WTC11 (cell line): ENCODE measurements at regions not wholly inside any gene's neighbourhood (a gene's known extent, or its start where the extent isn't known, plus 50 kb on each side); places are given as distances from the start of the nearest gene placed in this dataset.

Source experiments
- ATAC-seq: fragments of 200-7000 bp; cut with Tn5 transposase; 2 replicates; pipeline ENCODE4 v1.10.0; 2021; ENCODE audit warnings: mild to moderate bottlenecking, moderate library complexity
- CTCF ChIA-PET: fragments of 300-600 bp; sonication (Branson Sonifier 250); formaldehyde crosslinking; loops from one replicate; lab custom pipeline; 2021; ENCODE audit warnings: antibody characterized with exemption; lab: Charles Lee
- POLR2A ChIA-PET: fragments of 350-600 bp; sonication (Branson Sonifier 250); formaldehyde crosslinking; loops from one replicate; lab custom pipeline; 2021; ENCODE audit warnings: antibody characterized with exemption; lab: Charles Lee
- DNase-seq: peaks from one replicate; pipeline ENCODE4 v3.0.0; 2021; ENCODE audit warnings: low spot score
- H3K27ac Mint-ChIP-seq: 2 replicates; pipeline ENCODE4 v1.8.0; 2021; ENCODE audit warnings: mixed read lengths
- H3K27me3 Mint-ChIP-seq: 2 replicates; pipeline ENCODE4 v1.8.0; 2021; ENCODE audit warnings: low read depth, mild to moderate bottlenecking, moderate library complexity, mixed read lengths
- H3K36me3 Mint-ChIP-seq: 2 replicates; pipeline ENCODE4 v1.8.0; 2021; ENCODE audit warnings: mixed read lengths
- H3K4me1 Mint-ChIP-seq: 2 replicates; pipeline ENCODE4 v1.8.0; 2022; ENCODE audit warnings: mixed read lengths
- H3K4me3 Mint-ChIP-seq: 2 replicates; pipeline ENCODE4 v1.8.0; 2021; ENCODE audit warnings: mild to moderate bottlenecking, moderate library complexity, mixed read lengths
- H3K9me3 Mint-ChIP-seq: 2 replicates; pipeline ENCODE4 v1.8.0; 2021; ENCODE audit warnings: mixed read lengths
- ARID4B ChIP-seq: sonication (generic); formaldehyde crosslinking; IDR thresholded peaks from 2 replicates; pipeline ENCODE4 v1.8.0; 2023; ENCODE audit warnings: missing genetic modification reagents, mild to moderate bottlenecking, borderline replicate concordance
- CBFB ChIP-seq: sonication (generic); formaldehyde crosslinking; IDR thresholded peaks from 2 replicates; pipeline ENCODE4 v1.8.1; 2022; ENCODE audit warnings: mild to moderate bottlenecking, low read depth, missing genetic modification reagents
- CREB1 ChIP-seq: sonication (generic); formaldehyde crosslinking; IDR thresholded peaks from 2 replicates; pipeline ENCODE4 v1.8.0; 2023; ENCODE audit warnings: mild to moderate bottlenecking, missing genetic modification reagents
- E2F1 ChIP-seq: sonication (generic); formaldehyde crosslinking; IDR thresholded peaks from 2 replicates; pipeline ENCODE4 v1.8.0; 2022; ENCODE audit warnings: mild to moderate bottlenecking, missing genetic modification reagents
- EMX1 ChIP-seq: fragments of 250-450 bp; sonication (Bioruptor Pico); IDR thresholded peaks from 2 replicates; pipeline ENCODE4 v1.8.0; 2021; ENCODE audit warnings: mild to moderate bottlenecking
- GABPB1 ChIP-seq: sonication (generic); formaldehyde crosslinking; IDR thresholded peaks from 2 replicates; pipeline ENCODE4 v1.8.1; 2023; ENCODE audit warnings: mild to moderate bottlenecking, missing genetic modification reagents
- GRHL2 ChIP-seq: fragments of 250-450 bp; sonication (Bioruptor Pico); IDR thresholded peaks from 2 replicates; pipeline ENCODE4 v1.8.0; 2022; ENCODE audit warnings: mild to moderate bottlenecking, moderate library complexity; ENCODE audit not compliant: insufficient replicate concordance, severe bottlenecking
- JAZF1 ChIP-seq: fragments of 250-450 bp; sonication (Bioruptor Pico); IDR thresholded peaks from 2 replicates; pipeline ENCODE4 v1.9.0; 2021; ENCODE audit warnings: moderate library complexity, mild to moderate bottlenecking, inconsistent platforms
- MXD4 ChIP-seq: fragments of 250-450 bp; sonication (Bioruptor Pico); IDR thresholded peaks from 2 replicates; pipeline ENCODE4 v1.8.0; 2021; ENCODE audit warnings: mild to moderate bottlenecking, moderate library complexity, borderline replicate concordance
- NR2C2 ChIP-seq: sonication (generic); formaldehyde crosslinking; IDR thresholded peaks from 2 replicates; pipeline ENCODE4 v1.8.0; 2022; ENCODE audit warnings: mild to moderate bottlenecking, missing genetic modification reagents
- PREB ChIP-seq: sonication (generic); formaldehyde crosslinking; IDR thresholded peaks from 2 replicates; pipeline ENCODE4 v1.8.1; 2022; ENCODE audit warnings: mild to moderate bottlenecking, missing genetic modification reagents, moderate library complexity, borderline replicate concordance
- SOX15 ChIP-seq: fragments of 250-450 bp; sonication (Bioruptor Pico); IDR thresholded peaks from 2 replicates; pipeline ENCODE4 v1.9.0; 2021; ENCODE audit warnings: mild to moderate bottlenecking
- ZNF121 ChIP-seq: sonication (generic); formaldehyde crosslinking; IDR thresholded peaks from 2 replicates; pipeline ENCODE4 v1.8.0; 2023; ENCODE audit warnings: missing genetic modification reagents
- TF ChIP-seq, protein P1 (sequence below): sonication (generic); formaldehyde crosslinking; conservative IDR thresholded peaks from 2 replicates; pipeline ENCODE4 v1.8.1; 2022; ENCODE audit warnings: mild to moderate bottlenecking, missing genetic modification reagents
- TF ChIP-seq, protein P2 (sequence below): fragments of 200-600 bp; IDR thresholded peaks from 2 replicates; pipeline ENCODE4 v1.8.0; 2022; ENCODE audit warnings: antibody characterized with exemption
- TF ChIP-seq, protein P3 (sequence below): fragments of 250-450 bp; sonication (Bioruptor Pico); IDR thresholded peaks from 2 replicates; pipeline ENCODE4 v1.9.0; 2021; ENCODE audit warnings: moderate library complexity, mild to moderate bottlenecking, inconsistent platforms, borderline replicate concordance

DNA sequence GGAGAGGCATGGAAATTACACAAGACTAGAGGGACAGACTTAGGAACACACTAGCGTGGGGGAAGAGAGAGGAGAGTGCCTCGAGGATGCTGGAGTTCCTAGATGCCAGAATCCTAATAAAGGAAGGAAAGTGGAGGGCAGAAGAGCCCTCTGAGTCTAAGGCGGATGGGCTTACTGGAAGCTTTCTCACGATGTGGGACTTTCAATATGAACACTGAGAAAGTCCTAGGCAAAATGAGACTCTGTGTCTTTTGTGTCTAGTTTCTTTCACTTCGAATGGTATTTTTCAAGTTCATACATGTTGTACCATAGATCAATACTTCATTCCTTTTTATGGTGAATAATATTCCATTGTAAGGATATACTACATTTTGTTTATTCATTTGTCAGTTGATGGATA is 239.4 kb downstream of the NSG2 start (continued):
- TF ChIP-seq MXD4 (no peak), GRHL2 (CRISPR knock-in tag) (no peak), ZNF121 (CRISPR knock-in tag) (no peak), CREB1 (no peak)

- no peaks in the 10 kb centered on the region for H3K36me3 Mint-ChIP-seq
- ChIA-PET CTCF (no interaction called here), POLR2A (no interaction called here)
- H3K9me3 Mint-ChIP-seq = peaks cover 5% of the 10 kb centered on the region
- no peak overlapping the region for H3K4me3 Mint-ChIP-seq
- ATAC-seq (no peak), DNase-seq (no peak)
- no peaks in the 10 kb centered on the region for H3K27me3 Mint-ChIP-seq
- no peak overlapping the region for H3K27ac Mint-ChIP-seq
- TF ChIP-seq E2F1 (no peak), EMX1 (CRISPR knock-in tag) (no peak), ARID4B (CRISPR knock-in tag) (no peak), JAZF1 (no peak), GABPB1 (CRISPR knock-in tag) (no peak), NR2C2 (CRISPR knock-in tag) (no peak), ZNF121 (CRISPR knock-in tag) (no peak), SOX15 (CRISPR knock-in tag) (no peak), PREB (CRISPR knock-in tag) (no peak), CBFB (CRISPR knock-in tag) (no peak)
- TF ChIP-seq, protein P1, sequence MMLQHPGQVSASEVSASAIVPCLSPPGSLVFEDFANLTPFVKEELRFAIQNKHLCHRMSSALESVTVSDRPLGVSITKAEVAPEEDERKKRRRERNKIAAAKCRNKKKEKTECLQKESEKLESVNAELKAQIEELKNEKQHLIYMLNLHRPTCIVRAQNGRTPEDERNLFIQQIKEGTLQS (CRISPR knock-in tag) = no peak
- TF ChIP-seq, protein P2, sequence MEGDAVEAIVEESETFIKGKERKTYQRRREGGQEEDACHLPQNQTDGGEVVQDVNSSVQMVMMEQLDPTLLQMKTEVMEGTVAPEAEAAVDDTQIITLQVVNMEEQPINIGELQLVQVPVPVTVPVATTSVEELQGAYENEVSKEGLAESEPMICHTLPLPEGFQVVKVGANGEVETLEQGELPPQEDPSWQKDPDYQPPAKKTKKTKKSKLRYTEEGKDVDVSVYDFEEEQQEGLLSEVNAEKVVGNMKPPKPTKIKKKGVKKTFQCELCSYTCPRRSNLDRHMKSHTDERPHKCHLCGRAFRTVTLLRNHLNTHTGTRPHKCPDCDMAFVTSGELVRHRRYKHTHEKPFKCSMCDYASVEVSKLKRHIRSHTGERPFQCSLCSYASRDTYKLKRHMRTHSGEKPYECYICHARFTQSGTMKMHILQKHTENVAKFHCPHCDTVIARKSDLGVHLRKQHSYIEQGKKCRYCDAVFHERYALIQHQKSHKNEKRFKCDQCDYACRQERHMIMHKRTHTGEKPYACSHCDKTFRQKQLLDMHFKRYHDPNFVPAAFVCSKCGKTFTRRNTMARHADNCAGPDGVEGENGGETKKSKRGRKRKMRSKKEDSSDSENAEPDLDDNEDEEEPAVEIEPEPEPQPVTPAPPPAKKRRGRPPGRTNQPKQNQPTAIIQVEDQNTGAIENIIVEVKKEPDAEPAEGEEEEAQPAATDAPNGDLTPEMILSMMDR = no peak
- TF ChIP-seq, protein P3, sequence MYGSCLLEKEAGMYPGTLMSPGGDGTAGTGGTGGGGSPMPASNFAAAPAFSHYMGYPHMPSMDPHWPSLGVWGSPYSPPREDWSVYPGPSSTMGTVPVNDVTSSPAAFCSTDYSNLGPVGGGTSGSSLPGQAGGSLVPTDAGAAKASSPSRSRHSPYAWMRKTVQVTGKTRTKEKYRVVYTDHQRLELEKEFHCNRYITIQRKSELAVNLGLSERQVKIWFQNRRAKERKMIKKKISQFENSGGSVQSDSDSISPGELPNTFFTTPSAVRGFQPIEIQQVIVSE (CRISPR knock-in tag) = no peak
- no peaks in the 10 kb centered on the region for H3K4me1 Mint-ChIP-seq
Observed at GRCh38 chr5:174287761-174288160, 242.3 kb downstream of the NSG2 start.
